Transverse colon (tissue), 4 donors: ENCODE measurements at regions not wholly inside any gene's neighbourhood (a gene's known extent, or its start where the extent isn't known, plus 50 kb on each side); places are given as distances from the start of the nearest gene placed in this dataset.
"Not testable (repeated sequence)": the region's sequence is repeated elsewhere in the genome, so short reads cannot be mapped to it uniquely, and the experiment has no call there.

Source experiments
- DNase-seq: peaks from one replicate; pipeline ENCODE4 v3.0.0-alpha.2; 2019
- H3K27ac ChIP-seq, 4 donors: fragments of 200-600 bp; sonication (generic); 2 replicates each; pipeline ENCODE4 v1.5.1; 2016 to 2018; ENCODE audit warnings: inconsistent platforms in 4 of 4
- H3K27me3 ChIP-seq: fragments of 200-600 bp; sonication (generic); 2 replicates; pipeline ENCODE4 v1.5.1; 2017; ENCODE audit warnings: inconsistent platforms
- H3K36me3 ChIP-seq, 4 donors: fragments of 200-600 bp; sonication (generic); 2 replicates each; pipeline ENCODE4 v1.5.1; 2017 to 2019; ENCODE audit warnings: inconsistent platforms in 4 of 4
- H3K4me1 ChIP-seq, 4 donors: fragments of 200-600 bp; sonication (generic); 2 replicates each; pipeline ENCODE4 v1.5.1; 2017 to 2020; ENCODE audit warnings: inconsistent platforms in 4 of 4
- H3K4me3 ChIP-seq, 4 donors: fragments of 200-600 bp; sonication (generic); 1 replicate in 1 of 4; 2 replicates in 3 of 4; pipeline versions ENCODE4 v1.5.1 to v1.6.1; 2017 to 2019; ENCODE audit warnings: inconsistent platforms in 4 of 4
- H3K9me3 ChIP-seq, 2 donors: fragments of 200-600 bp; sonication (generic); 2 replicates each; pipeline ENCODE4 v1.5.1; 2017 to 2019; ENCODE audit warnings: inconsistent platforms in 2 of 2
- EP300 ChIP-seq: sonication (generic); formaldehyde crosslinking; IDR thresholded peaks from one replicate; pipeline ENCODE4 v1.6.1; 2017; ENCODE audit warnings: antibody characterized with exemption, low read depth
- POLR2A ChIP-seq: fragments of 450-650 bp; IDR thresholded peaks from one replicate; pipeline ENCODE4 v1.6.1; 2016; ENCODE audit warnings: antibody characterized with exemption, mild to moderate bottlenecking, moderate library complexity
- POLR2AphosphoS5 ChIP-seq, 3 donors: sonication (generic); formaldehyde crosslinking; IDR thresholded peaks; one replicate each; pipeline ENCODE4 v1.6.1; 2016; ENCODE audit warnings: antibody characterized with exemption in 3 of 3
- WGBS, 2 donors: methylation state at CpG; one replicate each; pipeline ENCODE4 v1.1.5; 2018; ENCODE audit warnings: low coverage in 1 of 2; 5-methylcytosine and 5-hydroxymethylcytosine counted together
- in situ Hi-C, 4 donors: fragments of 200-750 bp; cut with MboI; loops; one replicate each; pipeline versions ENCODE4 v1.15.0 to v1.15.1; 2017; ENCODE audit warnings: low sequenced_read_pairs in 3 of 4, low pct_ligation_motif_present in 1 of 4, low pct_unique_long_range_greater_than_20kb in 1 of 4
- intact Hi-C: fragments of 100-400 bp; cut with DNase I; formaldehyde crosslinking; loops from one replicate; pipeline ENCODE4 v1.15.1; 2023; ENCODE audit warnings: low total_unique reads
- TF ChIP-seq, protein P1 (sequence below), 5 experiments: fragments of 200-600 bp in 3 of 5; fragments of 450-650 bp in 2 of 5; sonication (generic) in 3 of 5; IDR thresholded peaks; 1 replicate in 2 of 5; 2 replicates in 3 of 5; pipeline ENCODE4 v1.5.1; 2016 to 2017; ENCODE audit warnings: antibody characterized with exemption in 5 of 5, inconsistent platforms in 3 of 5, mild to moderate bottlenecking in 2 of 5, moderate library complexity in 1 of 5

DNA sequence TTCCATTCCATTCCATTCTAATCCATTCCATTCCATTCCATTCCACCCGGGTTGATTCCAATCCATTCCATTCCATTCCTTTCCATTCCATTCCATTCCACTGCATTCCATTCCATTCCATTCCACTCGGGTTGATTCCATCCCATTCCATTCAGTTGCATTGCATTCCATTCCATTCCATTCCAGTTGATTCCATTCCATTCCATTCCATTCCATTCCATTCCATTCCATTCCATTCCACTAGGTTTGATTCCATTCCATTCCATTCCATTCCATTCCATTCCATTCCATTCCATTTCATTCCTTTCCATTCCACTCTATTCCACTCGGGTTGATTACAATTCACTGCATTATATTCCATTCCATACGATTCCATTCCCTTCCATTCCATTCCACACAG, 1136.9 kb downstream of the RPIA start:
- H3K4me1 ChIP-seq, H3K27ac ChIP-seq, H3K36me3 ChIP-seq, in situ Hi-C loops, DNase-seq, H3K27me3 ChIP-seq, H3K4me3 ChIP-seq, intact Hi-C loops: not testable (repeated sequence)
- WGBS, 2 donors = 68 to 74% methylated on average over 4 of the region's 4 CpGs
- peaks cover 9 to 13% of the 10 kb centered on the region in 2 donors for H3K9me3 ChIP-seq

DNA sequence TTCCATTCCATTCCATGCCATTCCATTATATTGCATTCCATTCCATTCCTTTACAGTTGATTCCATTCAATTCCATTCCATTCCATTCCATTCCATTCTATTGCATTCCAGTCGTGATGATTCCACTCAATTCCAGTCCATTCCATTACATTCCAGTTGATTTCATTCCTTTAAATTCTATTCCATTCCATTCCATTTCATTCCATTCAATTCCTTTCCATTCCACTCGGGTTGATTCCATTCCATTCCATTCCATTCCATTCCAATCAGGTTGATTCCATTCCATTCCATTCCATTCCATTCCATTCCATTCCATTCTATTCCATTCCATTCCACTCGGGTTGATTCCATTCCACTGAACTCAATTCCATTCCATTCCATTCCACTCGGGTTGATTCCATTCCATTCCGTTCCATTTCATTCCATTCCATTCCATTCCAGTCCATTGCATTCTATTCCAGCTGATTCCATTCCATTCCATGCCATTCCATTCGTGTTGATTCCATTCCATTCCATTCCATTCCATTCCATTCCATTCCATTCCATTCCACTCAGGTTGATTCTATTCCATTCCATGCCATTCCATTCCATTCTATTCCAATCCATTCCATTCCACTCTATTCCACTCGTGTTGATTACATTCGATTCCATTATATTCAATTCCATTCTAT, 1137.6 kb downstream of the RPIA start:
- H3K36me3 ChIP-seq, DNase-seq, H3K27me3 ChIP-seq, H3K4me1 ChIP-seq, intact Hi-C loops, H3K27ac ChIP-seq, H3K4me3 ChIP-seq, in situ Hi-C loops: not testable (repeated sequence)
- 69 to 72% methylated on average over 8 of the region's 8 CpGs for WGBS, 2 donors
- peaks cover 9 to 10% of the 10 kb centered on the region in 2 donors for H3K9me3 ChIP-seq

DNA sequence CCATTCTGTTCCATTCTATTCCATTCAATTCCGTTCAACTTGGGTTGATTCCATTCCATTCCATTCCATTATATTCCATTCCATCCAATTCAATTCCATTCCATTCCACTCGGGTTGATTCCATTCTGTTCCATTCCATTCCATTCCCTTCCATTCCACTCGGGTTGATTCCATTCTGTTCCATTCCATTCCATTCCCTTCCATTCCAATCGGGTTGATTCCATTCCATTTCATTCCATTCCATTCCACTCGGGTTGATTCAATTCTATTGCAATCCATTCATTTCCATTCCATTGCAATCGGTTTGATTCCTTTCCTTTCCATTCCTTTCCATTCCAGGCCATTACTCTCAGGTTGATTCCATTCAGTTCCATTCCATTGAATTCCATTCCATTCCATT, 1138.4 kb downstream of the RPIA start:
- no peak for DNase-seq
- Histone ChIP-seq H3K36me3 (no peaks in the 10 kb centered on the region), H3K4me1 (no peaks in the 10 kb centered on the region), H3K27ac (no peak overlapping the region), H3K4me3 (no peak overlapping the region), H3K27me3 (no peaks in the 10 kb centered on the region), H3K9me3 (peaks cover 10 to 16% of the 10 kb centered on the region in 2 donors)
- in situ Hi-C loops (no loop called here), intact Hi-C loops (no loop called here)
- TF ChIP-seq, protein P1, sequence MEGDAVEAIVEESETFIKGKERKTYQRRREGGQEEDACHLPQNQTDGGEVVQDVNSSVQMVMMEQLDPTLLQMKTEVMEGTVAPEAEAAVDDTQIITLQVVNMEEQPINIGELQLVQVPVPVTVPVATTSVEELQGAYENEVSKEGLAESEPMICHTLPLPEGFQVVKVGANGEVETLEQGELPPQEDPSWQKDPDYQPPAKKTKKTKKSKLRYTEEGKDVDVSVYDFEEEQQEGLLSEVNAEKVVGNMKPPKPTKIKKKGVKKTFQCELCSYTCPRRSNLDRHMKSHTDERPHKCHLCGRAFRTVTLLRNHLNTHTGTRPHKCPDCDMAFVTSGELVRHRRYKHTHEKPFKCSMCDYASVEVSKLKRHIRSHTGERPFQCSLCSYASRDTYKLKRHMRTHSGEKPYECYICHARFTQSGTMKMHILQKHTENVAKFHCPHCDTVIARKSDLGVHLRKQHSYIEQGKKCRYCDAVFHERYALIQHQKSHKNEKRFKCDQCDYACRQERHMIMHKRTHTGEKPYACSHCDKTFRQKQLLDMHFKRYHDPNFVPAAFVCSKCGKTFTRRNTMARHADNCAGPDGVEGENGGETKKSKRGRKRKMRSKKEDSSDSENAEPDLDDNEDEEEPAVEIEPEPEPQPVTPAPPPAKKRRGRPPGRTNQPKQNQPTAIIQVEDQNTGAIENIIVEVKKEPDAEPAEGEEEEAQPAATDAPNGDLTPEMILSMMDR (IDR thresholded peaks at IDR 0.05) = no peak
- TF ChIP-seq POLR2AphosphoS5 (IDR thresholded peaks at IDR 0.05) (no peak), POLR2A (no peak), EP300 (no peak)
- 80 to 87% methylated on average over 6 of the region's 6 CpGs for WGBS, 2 donors

DNA sequence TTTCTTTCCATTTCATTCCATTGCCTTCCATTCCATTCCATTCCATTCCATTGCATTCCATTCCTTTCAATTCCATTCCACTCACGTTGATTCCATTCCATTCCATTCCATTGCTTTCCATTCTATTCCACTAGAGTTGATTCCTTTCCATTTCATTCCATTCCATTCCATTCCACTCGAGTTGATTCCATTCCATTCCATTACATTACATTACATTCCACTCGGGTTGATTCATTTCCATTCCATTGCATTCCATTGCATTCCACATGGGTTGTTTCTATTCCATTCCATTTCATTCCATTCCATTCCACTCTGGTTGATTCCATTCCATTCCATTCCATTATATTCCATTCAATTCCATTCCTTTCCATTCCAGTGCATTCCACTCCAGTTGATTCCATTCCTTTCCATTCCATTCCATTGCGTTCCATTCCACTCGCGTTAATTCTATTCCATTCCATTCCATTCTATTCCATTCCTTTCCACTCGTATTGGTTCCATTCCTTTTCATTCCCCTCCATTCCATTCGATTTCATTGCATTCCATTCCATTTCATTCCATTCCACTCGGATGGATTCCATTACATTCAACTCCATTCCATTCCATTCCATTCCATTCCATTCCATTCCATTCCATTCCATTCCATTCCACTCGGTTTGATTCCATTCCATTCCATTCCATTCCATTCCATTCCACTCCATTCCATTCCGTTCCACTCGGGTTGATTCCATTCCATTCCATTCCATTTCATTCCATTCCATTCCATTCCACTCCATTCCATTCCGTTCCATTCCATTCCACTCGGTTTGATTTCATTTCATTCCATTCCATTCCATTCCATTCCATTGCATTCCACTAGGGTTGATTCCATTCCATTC, 1139.1 kb downstream of the RPIA start:
- in situ Hi-C loops, intact Hi-C loops, H3K4me3 ChIP-seq, DNase-seq, H3K27ac ChIP-seq, H3K27me3 ChIP-seq, H3K36me3 ChIP-seq, H3K4me1 ChIP-seq: not testable (repeated sequence)
- 71 to 78% methylated on average over 14 of the region's 14 CpGs for WGBS, 2 donors
- peaks cover 10 to 17% of the 10 kb centered on the region in 2 donors for H3K9me3 ChIP-seq

DNA sequence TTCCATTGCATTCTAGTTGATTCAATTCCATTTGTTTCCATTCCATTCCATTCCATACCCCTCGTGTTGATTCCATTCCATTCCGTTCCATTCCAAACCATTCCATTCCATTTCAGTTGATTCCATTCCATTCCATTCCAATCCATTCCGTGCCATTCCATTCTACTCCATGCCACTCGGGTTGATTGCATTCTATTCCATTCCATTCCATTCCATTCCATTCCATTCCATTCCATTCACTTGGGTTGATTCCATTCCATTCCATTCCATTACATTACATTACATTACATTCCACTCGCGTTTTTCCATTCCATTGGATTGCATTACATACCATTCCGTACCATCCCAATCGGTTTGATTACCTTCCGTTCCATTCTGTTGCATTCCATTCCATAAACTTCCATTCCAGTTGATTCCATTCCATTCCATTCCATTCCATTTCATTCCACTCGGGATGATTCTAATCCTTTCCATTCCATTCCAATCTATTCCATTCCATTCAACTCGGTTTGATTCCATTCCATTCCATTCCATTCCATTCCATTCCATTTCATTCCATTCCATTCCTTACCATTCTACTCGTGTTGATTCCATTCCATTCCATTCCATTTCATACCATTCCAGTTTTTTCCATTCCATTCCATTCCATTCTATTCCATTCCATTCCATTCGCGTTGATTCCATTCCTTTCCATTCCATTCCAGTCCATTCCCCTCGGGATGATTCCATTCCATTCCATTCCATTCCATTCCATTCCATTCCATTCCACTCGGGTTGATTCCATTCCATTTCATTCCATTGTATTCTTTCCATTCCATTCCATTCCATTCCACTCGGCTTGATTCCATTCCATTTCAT, 1140.4 kb downstream of the RPIA start:
- TF ChIP-seq POLR2AphosphoS5 (IDR thresholded peaks at IDR 0.05) = no peak
- no peak for TF ChIP-seq POLR2A
- TF ChIP-seq, protein P1 (IDR thresholded peaks at IDR 0.05) = no peak
- H3K4me1 ChIP-seq = no peaks in the 10 kb centered on the region
- H3K4me3 ChIP-seq = no peak overlapping the region
- H3K36me3 ChIP-seq = no peaks in the 10 kb centered on the region
- intact Hi-C loops (no loop called here), in situ Hi-C loops (no loop called here)
- H3K9me3 ChIP-seq = peaks cover 10 to 17% of the 10 kb centered on the region in 2 donors
- H3K27ac ChIP-seq = no peak overlapping the region
- WGBS, 2 donors = 79 to 81% methylated on average over 17 of the region's 17 CpGs
- DNase-seq = no peak
- H3K27me3 ChIP-seq = no peaks in the 10 kb centered on the region
